Panc1 (cell line): ENCODE measurements at regions not wholly inside any gene's neighbourhood (a gene's known extent, or its start where the extent isn't known, plus 50 kb on each side); places are given as distances from the start of the nearest gene placed in this dataset.

Experiments
- POLR2AphosphoS5 ChIP-seq: IDR thresholded peaks from 2 replicates; pipeline ENCODE4 v1.6.1; 2012; ENCODE audit warnings: mild to moderate bottlenecking, low read depth, low read length, moderate library complexity
- SIN3A ChIP-seq: IDR thresholded peaks from 2 replicates; pipeline ENCODE4 v1.6.1; 2012; ENCODE audit warnings: low read depth, mild to moderate bottlenecking, low read length, moderate library complexity, borderline replicate concordance; ENCODE audit not compliant: insufficient read depth
- TCF7L2 ChIP-seq: IDR thresholded peaks from 2 replicates; pipeline ENCODE4 v1.6.1; 2011; ENCODE audit warnings: mild to moderate bottlenecking, low read depth, low read length, inconsistent platforms
- TF ChIP-seq, protein P1 (sequence below): fragments of 450-650 bp; IDR thresholded peaks from 2 replicates; pipeline ENCODE4 v1.5.1; 2017; ENCODE audit warnings: mild to moderate bottlenecking
- TF ChIP-seq, protein P2 (sequence below), 2 experiments: IDR thresholded peaks; 2 replicates each; pipeline ENCODE4 v1.6.1; 2011 to 2012; ENCODE audit warnings: low read depth in 2 of 2, control low read depth in 1 of 2, low read length in 1 of 2, mild to moderate bottlenecking in 1 of 2, moderate library complexity in 1 of 2; ENCODE audit not compliant: insufficient read depth in 1 of 2

DNA sequence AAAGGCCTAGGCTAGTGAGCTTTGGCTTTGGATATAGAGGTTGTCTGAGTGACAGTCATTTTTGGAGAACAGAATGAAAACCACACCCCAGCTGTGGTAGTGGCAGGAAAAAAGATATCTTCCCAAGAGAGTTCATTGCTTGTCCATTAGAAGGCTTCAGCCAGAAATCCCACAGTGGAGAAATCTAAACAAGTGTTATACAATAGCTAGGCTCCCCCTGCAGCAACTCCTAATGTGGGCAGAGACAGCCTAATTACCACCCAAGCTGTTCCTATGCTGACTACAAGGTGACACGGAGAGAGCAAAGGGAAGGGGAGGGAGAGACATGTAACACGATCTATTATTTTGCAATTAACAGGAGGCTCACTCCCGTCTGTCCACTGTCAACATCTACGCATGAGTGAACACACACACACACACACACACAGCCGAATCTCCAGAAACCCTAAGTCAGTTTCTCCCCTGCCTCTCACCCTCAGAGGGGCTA, 147.5 kb upstream of the TCF21 start:
- no peak for TF ChIP-seq SIN3A
- TF ChIP-seq, protein P1, sequence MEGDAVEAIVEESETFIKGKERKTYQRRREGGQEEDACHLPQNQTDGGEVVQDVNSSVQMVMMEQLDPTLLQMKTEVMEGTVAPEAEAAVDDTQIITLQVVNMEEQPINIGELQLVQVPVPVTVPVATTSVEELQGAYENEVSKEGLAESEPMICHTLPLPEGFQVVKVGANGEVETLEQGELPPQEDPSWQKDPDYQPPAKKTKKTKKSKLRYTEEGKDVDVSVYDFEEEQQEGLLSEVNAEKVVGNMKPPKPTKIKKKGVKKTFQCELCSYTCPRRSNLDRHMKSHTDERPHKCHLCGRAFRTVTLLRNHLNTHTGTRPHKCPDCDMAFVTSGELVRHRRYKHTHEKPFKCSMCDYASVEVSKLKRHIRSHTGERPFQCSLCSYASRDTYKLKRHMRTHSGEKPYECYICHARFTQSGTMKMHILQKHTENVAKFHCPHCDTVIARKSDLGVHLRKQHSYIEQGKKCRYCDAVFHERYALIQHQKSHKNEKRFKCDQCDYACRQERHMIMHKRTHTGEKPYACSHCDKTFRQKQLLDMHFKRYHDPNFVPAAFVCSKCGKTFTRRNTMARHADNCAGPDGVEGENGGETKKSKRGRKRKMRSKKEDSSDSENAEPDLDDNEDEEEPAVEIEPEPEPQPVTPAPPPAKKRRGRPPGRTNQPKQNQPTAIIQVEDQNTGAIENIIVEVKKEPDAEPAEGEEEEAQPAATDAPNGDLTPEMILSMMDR, result no peak
- no peak for TF ChIP-seq POLR2AphosphoS5
- TF ChIP-seq, protein P2, sequence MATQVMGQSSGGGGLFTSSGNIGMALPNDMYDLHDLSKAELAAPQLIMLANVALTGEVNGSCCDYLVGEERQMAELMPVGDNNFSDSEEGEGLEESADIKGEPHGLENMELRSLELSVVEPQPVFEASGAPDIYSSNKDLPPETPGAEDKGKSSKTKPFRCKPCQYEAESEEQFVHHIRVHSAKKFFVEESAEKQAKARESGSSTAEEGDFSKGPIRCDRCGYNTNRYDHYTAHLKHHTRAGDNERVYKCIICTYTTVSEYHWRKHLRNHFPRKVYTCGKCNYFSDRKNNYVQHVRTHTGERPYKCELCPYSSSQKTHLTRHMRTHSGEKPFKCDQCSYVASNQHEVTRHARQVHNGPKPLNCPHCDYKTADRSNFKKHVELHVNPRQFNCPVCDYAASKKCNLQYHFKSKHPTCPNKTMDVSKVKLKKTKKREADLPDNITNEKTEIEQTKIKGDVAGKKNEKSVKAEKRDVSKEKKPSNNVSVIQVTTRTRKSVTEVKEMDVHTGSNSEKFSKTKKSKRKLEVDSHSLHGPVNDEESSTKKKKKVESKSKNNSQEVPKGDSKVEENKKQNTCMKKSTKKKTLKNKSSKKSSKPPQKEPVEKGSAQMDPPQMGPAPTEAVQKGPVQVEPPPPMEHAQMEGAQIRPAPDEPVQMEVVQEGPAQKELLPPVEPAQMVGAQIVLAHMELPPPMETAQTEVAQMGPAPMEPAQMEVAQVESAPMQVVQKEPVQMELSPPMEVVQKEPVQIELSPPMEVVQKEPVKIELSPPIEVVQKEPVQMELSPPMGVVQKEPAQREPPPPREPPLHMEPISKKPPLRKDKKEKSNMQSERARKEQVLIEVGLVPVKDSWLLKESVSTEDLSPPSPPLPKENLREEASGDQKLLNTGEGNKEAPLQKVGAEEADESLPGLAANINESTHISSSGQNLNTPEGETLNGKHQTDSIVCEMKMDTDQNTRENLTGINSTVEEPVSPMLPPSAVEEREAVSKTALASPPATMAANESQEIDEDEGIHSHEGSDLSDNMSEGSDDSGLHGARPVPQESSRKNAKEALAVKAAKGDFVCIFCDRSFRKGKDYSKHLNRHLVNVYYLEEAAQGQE (IDR thresholded peaks at IDR 0.05; ENCODE audit: insufficient read depth in 1 of 2, low read depth in 2 of 2, low read length in 1 of 2), result no peak
- no peak for TF ChIP-seq TCF7L2
